DMS 273 treated with DMSO at 0.1 percent for 48 hours (cell line): ENCODE measurements at regions not wholly inside any gene's neighbourhood (a gene's known extent, or its start where the extent isn't known, plus 50 kb on each side); places are given as distances from the start of the nearest gene placed in this dataset.

ENCODE experiments used
- DNase-seq: peaks from one replicate; lab custom pipeline; 2025; lab: John Stamatoyannopoulos, UW

DNA sequence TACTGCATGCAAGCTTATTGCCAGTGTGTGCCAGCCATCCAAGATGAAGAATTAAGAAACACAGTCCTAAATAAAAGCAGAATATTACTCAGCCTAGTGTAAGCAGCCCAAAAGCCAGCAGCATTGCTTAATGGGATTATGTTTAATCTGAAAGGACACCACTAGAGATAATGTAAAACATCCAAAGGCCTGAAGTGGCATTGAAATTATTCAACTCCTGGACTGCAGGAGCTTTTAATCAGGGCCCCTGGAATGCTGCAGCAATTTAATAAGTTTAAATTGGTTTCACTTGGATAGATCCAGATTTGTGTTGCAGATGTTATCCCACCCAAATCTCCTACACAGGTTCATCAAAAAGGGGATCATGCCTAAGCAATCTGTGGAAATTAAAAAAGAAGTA lies 193.0 kb downstream of the C12orf50 start:
- DNase-seq = no peak

DNA sequence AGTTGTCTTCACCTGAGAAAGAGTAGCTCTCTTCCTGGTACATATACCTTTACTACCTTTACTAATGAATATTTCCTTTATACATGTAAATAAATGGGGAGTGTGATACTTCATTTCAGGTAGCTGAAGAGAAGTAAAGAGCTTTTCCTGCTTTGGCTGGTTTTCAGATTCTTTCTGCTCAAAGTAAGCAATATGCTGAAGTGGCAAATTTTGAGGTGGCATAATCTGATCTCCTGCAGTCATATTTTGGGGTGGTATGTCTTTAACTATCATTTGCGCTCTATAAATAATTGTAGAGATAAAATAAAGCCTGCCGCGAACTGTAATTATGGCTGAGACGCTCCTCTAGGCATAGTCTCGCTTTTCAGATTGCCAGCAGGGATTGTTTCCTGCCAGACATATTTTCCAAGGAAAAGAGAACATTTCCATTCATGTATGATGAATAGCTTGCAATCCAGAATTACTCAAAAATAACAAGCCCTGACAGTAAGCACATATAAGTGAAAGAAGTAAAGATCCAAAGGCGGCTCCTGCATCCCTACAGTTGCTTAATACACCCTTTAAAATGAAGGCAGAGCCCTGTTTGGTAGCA lies 200.7 kb downstream of the C12orf50 start:
- no peak for DNase-seq

DNA sequence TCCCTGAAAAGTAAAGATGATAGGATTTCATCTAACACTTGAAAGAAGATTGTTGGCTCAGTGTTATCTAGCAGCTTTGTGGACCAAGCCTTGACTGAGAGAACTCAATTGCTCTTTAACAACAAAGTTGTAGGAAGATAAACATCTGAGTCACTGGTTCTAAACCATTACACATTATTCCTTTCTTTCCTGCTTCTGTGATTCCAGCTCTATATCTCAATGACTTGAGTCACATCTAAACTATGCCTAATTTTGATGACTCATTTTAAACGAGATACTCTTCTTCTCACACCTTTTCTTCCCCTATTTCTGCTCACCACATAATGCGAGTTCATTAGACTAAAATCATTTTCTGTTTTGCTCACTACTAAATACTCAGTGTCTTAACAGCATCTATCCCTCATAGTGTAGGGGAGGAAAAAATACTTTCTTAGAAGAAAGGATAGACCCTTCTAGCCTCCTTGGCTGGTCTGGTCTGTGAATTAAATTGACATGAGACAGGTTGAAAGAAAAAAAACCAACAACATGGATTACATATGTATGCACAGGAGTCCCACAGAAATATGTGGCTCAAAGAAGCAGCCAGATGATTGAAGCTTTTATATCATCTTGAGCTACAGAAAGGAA lies 201.4 kb downstream of the C12orf50 start:
- DNase-seq = no peak

DNA sequence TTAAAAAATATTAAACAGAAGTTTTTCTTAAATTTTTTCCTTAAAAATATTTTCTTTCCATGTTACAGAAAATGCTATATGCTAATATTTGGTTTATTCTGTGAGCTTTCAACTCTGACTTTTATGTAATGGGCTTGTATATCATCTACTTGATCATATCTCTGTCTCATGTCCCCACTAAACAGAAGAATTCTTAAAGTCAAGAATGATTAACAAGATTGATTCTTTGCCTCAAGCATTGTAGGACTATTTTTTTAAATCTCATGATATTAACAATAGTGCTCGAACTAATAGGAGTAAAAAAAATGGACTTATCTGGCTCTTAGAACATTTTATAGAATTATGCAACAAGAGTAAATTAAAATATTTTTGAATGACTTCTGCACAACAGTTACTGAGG lies 206.3 kb downstream of the C12orf50 start:
- DNase-seq = no peak

DNA sequence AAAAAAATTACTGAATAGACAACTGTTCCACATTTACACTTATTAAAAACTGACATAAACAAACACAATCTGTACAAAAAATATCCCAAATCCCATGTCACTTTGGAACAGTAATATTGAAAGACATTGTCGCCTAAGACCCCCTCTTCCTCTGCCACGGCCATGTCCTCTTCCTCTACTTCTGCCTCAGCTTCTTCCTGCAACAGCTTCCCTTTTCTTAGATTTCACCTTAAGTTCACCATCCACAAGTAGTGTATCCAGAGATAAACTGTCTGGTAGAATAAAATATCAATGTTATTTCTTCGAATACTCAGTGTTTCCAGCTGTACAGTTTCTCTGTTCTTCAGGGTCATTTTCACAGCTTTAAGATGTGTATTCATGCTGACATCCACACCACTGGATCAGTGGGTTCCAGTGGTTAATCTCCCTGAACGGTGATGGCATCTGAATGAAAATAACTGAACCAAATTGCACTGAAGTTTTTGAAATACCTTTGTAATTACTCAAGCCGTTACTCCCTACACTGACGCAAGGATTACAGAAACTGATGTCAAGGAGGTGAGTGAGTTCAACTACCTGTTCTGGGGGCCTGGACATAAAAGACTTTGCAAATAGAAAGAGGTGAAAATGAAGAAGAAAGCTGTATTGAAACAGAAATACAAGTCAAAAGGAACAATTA lies 208.5 kb downstream of the C12orf50 start:
- DNase-seq = no peak

DNA sequence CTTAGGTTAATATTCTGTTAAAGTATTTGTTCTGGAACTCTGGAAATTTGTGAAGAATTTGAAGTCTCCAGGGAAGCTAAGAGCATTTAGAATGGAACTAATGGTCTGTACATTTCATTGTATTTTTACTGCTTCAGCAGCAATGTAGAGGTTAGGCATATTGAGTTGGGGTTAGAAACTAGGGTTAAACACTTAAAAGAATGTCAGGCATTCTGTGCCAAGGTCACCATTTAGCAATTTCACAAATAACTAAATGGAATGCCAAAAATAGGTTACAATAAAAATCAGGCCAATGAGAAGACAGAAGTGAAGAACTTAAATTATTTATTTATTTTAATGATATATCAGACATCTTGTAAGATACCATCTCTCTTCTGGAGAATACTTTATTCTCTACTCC lies 210.8 kb downstream of the C12orf50 start:
- DNase-seq = no peak

DNA sequence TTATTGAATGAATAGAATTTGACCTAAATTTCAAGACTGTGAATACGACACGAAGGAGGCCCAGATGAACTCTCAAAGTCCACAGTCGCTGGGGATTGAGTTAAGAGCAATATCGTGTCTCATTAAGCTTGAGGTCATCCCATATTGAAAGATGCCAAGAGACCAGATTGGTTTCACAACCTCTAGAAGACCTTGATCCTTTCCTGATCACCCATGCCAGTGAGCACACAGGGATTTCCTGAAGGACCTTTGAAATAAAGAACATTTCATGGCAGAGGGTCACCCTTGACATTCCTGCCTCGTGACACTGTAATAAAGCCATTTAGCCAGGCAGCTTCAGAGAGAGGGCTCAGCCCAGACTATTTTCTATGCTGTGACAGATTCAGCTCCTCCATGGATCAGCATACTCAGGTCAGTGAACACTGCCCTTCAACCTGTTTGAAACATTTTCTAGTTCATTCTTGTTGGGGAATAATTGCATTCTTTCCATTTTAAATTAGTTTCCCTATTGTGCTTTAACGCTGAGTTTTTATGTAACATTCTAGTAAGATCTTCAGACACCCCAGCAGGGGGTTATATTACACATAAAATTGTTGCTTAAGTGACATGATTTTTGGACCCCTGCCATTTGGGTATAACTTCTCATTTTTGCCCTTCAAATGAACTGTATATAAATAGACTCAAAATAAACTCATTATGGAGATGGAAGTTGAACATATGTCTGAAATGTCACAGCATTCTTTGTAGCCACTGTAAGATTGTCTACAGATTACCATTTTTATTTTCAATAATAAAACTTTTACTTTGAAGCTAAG lies 213.2 kb downstream of the C12orf50 start:
- no peak for DNase-seq

DNA sequence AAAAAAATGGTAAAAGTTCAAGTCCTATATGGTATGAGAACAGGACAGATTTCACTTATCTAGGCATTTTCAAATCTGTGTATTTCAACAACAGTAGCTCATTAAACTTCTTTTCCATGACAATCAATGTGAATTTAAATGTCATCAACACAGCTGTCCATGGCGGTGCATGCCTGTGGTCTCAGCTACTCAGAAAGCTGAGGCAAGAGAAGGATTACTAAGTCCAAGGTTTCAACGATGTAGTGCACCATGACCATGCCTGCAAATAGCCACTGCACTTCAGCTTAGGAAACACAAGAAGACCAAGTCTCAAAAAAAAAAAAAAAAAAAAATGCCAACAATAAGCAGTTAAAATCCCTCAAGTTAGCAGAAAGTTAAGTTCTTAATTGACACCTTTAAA lies 214.6 kb downstream of the C12orf50 start:
- DNase-seq = no peak

DNA sequence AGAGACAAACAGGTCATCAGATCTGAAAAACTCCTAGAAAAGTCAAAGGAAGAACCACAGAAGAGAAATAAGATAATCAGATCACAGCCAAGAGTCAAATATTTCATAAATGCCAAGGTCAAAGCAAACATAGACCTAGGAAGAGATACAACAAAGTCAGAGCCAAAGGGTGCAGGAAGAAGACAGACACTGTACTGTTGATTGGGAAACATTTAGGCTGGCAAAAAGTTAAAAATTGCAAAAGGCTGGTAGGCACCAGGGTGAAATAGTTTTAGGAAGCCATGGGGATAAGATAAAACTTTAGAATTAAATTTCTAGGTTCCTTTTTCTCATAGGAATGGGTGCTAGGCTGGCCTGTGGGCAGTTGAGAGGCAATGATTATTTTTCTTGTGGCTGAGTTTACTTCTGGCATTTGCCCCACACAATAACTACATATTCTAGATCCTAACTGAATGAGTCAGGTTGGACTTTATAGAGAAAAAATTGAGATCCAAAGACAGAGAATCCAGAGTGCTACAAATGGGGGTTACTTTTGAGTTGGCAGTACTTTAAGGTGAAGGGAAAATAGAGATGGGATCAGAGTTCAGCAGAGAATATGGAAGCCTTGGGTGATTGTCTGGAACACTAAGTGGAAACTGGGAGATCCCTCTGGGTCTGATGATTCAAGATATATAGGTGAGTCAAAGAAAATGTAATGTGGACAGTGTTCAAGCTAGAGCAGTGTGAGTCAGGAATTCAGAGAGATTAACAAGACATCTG lies 215.5 kb downstream of the C12orf50 start:
- no peak for DNase-seq

DNA sequence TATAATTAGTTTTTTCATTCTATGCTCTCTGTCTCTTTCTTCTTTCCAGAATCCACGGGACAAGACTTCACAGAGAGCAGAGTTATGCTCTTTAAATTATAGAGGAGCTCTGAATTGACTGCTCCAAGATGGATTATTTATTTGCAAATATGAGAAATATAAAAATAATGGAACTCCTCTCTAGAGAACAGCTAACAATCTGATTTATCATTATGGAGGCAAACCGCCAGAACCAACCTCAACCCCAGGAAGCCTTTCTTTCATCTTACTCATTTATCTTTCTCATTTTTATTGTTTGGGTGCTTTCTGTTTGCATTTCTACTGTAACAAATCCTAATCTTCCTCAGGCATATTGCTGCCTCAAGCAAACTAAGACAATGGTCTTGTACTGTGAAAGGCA lies 216.5 kb downstream of the C12orf50 start:
- no peak for DNase-seq

DNA sequence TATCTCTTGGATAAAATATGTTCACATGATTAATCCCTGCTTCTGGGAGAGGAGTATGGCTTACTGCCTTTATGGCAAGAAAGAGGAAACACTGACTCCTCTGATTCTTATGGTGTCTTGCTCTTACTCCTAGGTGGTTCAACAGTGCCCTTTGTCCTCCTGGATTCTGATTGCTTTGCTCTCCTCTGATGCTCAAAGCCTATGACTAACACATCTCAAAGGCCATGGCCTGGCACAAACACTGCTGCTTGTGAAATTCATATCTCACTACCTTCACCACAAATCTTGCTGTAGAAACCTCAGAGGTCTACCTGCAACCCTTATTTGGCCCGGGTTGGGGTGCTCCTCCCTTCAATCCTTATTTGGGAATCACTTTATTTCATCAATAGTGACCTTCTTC lies 217.2 kb downstream of the C12orf50 start:
- no peak for DNase-seq

DNA sequence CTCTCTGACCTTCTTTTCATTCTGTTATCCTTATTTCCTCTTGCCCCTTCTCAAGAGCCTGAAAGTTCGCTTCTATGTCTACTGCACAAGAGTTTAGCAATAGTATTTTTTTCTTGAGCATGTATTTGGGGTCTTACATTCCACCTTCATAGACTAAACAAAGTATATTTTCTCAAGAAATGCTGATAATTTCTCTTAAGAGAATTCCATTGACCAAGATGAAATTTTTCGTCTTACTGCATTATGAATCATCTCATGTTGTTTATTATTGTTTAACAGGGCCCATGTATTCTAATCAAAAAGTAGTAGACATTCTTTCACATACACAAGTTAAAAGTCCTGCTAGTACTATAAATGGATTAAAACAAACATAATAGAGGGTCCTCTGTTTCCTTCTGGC lies 219.3 kb downstream of the C12orf50 start:
- no peak for DNase-seq

DNA sequence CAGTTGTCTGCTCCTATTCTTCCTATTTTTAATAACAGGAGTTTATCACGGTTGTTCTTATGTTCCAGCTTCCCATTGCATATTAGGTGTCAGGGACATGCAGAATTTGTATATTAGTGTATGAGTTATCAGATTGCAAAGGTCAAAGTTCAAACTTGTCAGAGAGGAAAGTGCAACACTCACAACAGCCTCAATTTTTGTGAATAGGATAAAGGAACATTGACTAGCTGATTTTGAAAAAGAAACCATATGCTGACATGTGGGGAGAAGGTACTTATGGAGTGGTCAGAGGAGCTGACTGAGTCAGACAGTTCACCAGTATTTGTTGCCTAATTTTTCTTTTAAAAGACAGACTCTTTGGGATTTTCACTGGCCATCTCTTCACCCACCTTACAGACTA lies 222.1 kb downstream of the C12orf50 start:
- no peak for DNase-seq

DNA sequence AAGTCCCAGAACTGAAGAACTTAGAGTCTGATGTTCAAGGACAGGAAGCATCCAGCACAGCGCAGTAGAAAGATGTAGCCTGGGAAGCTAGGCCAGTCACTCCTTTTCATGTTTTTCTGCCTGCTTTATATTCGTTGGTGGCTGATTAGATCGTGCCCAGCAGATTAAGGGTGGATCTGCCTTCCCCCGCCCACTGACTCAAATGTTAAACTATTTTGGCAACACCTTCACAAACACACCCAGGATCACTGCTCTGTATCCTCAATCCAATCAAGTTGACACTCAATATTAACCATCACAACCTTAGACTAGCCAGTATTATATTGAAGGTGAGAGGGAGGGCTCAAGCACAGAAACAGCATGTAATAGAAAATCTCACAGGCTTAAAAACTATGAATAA lies 222.9 kb downstream of the C12orf50 start:
- no peak for DNase-seq

DNA sequence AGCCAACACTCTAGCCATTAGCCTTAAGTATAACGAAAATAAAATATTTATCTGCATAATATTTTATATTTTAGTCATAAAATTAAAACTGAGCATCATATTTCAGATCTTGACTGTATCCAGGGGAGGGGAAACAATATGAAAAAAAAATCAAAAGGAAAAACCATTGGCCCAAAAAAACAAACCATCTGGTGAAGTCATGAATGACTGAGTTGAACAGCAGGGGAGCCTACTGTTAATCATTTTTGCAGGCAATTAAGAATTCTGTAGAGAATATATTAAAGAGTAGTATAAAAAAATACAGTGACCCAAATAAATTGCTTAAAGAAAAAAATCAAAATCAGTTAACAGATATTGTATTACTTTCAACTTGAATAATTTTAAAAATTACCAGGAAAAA lies 224.8 kb downstream of the C12orf50 start:
- no peak for DNase-seq

DNA sequence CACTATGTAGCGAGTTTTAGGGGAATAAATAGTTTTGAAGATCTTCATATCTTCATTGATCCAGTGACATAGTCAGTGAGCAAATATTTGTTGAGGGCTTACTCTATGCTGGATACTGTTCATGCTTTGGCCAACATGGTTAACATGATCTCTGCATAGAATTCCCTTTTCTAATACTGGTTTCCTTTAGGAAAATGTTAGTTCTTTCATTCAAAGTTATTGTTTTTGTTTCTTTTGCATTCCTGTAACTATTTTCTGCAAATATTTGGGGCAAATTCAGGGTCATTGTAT lies 226.5 kb downstream of the C12orf50 start:
- no peak for DNase-seq

DNA sequence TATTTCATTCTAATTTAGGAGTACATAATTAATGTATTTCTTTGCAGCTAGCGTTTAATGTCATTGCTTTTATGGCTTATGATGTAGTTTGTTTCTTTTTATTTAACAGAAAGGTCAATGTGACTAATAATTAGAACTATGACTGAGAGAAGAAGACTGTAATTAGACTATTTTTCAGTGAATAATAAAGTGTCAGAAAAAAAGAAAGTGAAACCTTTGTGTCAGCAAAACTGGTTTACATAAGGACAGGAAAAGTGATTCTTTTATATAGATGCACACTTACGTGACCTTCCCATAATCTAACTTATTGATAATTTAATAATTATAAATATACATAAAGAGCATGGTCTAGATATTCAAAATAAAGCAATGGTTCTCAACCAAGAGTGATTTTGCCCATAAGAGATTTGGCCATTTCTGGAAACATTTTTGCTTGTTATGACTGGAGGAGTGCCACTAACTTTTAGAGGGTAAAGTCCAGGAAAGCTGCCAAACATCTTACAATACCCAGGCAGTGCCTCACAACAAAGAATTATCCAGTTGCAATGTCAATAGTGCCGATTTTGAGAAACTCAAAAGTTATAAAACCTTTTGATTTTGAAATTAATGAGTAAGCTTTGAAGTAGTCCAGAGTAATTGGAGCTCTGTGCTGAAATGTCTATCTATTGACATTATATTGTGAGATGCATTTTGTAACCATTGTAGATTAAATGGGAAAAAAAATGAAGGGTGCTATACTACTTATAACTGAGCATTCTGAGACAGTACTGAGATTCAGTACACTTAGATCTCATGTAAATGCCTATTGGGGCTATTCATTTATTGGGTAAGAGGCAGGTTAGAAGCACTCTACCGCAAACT lies 227.1 kb downstream of the C12orf50 start:
- no peak for DNase-seq

DNA sequence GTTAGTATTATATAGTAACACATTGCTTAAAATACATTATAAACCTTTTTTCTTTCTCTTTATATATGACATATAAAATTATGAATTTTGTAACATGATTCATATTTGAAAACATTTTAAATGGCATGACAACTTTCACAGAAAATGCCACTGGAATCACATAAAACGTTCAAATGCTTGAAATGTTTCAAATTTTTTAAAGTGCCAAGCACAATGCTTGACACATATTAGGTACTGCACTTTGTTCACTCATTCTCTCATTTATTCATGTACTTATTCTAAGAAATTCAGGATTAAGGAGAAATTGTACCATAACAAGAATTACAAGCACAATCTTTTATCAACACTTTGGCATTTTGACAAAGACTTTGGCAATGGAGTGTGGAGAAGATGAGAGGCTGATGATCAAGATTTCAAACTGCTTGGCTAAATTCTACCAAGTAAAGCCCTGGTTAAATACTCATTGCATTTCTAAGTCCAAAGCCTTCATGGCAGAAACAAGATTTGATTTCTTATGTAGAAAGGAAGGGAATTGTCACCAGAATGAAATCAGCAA lies 232.2 kb downstream of the C12orf50 start:
- no peak for DNase-seq

DNA sequence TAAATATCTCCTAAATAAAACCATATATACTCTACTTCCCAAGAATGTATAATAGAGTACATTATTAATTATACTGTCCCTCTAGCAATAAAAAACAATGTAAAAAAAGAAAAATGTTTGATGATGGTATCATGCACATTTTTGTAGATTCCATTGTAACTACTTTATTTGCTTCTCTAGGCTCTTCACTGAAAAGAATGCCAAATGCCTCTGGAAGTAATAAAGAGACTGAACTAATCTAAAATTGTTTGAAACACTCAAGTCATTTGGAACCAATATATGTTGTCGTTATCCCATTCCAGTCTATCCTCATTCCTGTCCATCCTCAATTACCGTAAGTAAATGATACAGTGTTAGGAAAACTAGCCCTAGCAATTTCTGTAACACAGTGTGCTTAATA lies 233.6 kb downstream of the C12orf50 start:
- no peak for DNase-seq

DNA sequence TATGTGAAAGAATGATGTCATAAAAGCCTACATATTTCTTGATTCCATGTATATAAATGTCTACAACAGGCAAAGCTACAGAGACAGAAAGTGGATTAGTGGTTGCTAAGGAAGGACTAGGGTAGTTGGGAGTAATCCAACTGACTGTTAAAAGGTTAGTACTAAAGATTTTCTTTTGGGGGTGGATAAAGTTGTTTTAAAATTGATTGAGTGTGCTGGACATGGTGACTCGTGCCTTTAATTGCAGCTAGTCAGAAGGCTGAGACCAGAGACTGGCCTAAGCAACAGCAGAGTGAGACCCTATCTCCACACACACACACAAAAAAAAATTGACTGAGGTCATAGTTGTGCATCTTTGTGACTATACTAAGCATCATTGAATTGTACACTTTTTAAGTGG lies 234.3 kb downstream of the C12orf50 start:
- DNase-seq = no peak

DNA sequence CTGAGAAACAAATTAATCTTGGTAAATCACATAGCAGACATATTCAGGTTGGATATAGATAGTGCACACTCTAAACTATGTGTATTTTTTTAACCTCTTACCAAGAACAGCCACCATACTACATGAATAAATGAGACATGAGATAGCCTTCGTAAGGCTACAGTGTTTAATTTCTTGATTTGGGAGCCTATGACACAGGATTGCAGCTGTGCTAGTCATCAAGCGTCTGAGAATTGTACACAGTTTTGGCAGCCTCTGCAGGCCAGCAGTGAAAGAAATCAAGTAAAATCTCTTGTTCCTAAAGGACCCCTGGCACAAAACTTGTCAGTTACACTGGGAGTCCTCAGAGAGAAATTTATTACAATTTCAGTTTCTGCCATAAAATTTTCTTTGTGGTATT lies 236.1 kb downstream of the C12orf50 start:
- DNase-seq = no peak
